SK-N-SH (cell line): ENCODE measurements at regions not wholly inside any gene's neighbourhood (a gene's known extent, or its start where the extent isn't known, plus 50 kb on each side); places are given as distances from the start of the nearest gene placed in this dataset.

ENCODE experiments used
- CTCF ChIA-PET: fragments of 300-600, 350-600 bp; formaldehyde crosslinking; extraction: SDS; loops from one replicate; lab custom pipeline; 2021; lab: Yijun Ruan, JAX
- POLR2A ChIA-PET: fragments of 350-600 bp; sonication (Branson Sonifier 250); formaldehyde crosslinking; extraction: SDS; loops from one replicate; lab custom pipeline; 2020; ENCODE audit warnings: antibody characterized with exemption, inconsistent platforms; lab: Yijun Ruan, JAX
- DNase-seq: peaks from one replicate; pipeline ENCODE4 v3.0.0; 2012
- H2AFZ ChIP-seq: fragments of 200-600 bp; sonication (generic); 2 replicates; pipeline ENCODE4 v1.8.1; 2016; ENCODE audit warnings: antibody characterized with exemption, mild to moderate bottlenecking, low read depth
- H3F3A ChIP-seq: fragments of 200-600 bp; sonication (generic); replicated peaks from 2 replicates; pipeline ENCODE3; 2016; ENCODE audit warnings: antibody characterized with exemption, mild to moderate bottlenecking; ENCODE audit not compliant: insufficient read depth
- H3K27ac ChIP-seq, 2 experiments: fragments of 200-500 bp in 1 of 2; fragments of 200-600 bp in 1 of 2; sonication (Bioruptor generic) in 1 of 2; sonication (generic), shearing (Covaris generic) in 1 of 2; 2 replicates each; pipeline versions ENCODE4 v1.5.1 to v1.6.1; 2014 to 2016; ENCODE audit warnings: low read depth in 2 of 2, inconsistent platforms in 1 of 2, low read length in 1 of 2, mild to moderate bottlenecking in 1 of 2, mixed read lengths in 1 of 2
- H3K27me3 ChIP-seq: fragments of 200-600 bp; sonication (generic), shearing (Covaris generic); 2 replicates; pipeline ENCODE4 v1.6.1; 2016; ENCODE audit warnings: mixed run types; ENCODE audit not compliant: insufficient read depth
- H3K36me3 ChIP-seq, 2 experiments: fragments of 200-500 bp in 1 of 2; fragments of 200-600 bp in 1 of 2; sonication (Bioruptor generic) in 1 of 2; sonication (generic) in 1 of 2; replicated peaks in 1 of 2; 2 replicates each; pipeline versions ENCODE3 to v1.5.1; 2014 to 2016; ENCODE audit warnings: low read length in 1 of 2, mild to moderate bottlenecking in 1 of 2; ENCODE audit not compliant: insufficient read depth in 2 of 2, control insufficient read depth in 1 of 2
- H3K4me1 ChIP-seq, 2 experiments: fragments of 200-500 bp in 1 of 2; fragments of 200-600 bp in 1 of 2; sonication (Bioruptor generic) in 1 of 2; sonication (generic), shearing (Covaris generic) in 1 of 2; 2 replicates each; pipeline versions ENCODE4 v1.5.1 to v1.6.1; 2014 to 2016; ENCODE audit warnings: low read depth in 1 of 2, low read length in 1 of 2, mixed run types in 1 of 2; ENCODE audit not compliant: insufficient read depth in 2 of 2, control insufficient read depth in 1 of 2
- H3K4me2 ChIP-seq: fragments of 200-600 bp; sonication (generic), shearing (Covaris generic); 2 replicates; pipeline ENCODE4 v1.6.1; 2017; ENCODE audit warnings: mixed run types
- H3K4me3 ChIP-seq, 2 experiments: fragments of 200-500 bp in 1 of 2; fragments of 200-600 bp in 1 of 2; sonication (Bioruptor generic) in 1 of 2; sonication (generic), shearing (Covaris generic) in 1 of 2; 2 replicates each; pipeline versions ENCODE4 v1.5.1 to v1.8.1; 2014 to 2016; ENCODE audit warnings: low read depth in 2 of 2, inconsistent platforms in 1 of 2, low read length in 1 of 2, mild to moderate bottlenecking in 1 of 2, mixed read lengths in 1 of 2, moderate library complexity in 1 of 2
- H3K79me2 ChIP-seq: fragments of 200-600 bp; sonication (generic); 2 replicates; pipeline ENCODE4 v1.8.1; 2017; ENCODE audit warnings: mild to moderate bottlenecking; ENCODE audit not compliant: insufficient read depth
- H3K9ac ChIP-seq: fragments of 200-600 bp; sonication (generic); 2 replicates; pipeline ENCODE4 v1.6.1; 2017; ENCODE audit warnings: mixed run types
- H3K9me2 ChIP-seq: fragments of 200-600 bp; sonication (generic); 2 replicates; pipeline ENCODE4 v1.6.1; 2017; ENCODE audit warnings: mixed run types
- H3K9me3 ChIP-seq: fragments of 200-600 bp; sonication (generic); 2 replicates; pipeline ENCODE4 v1.6.1; 2017; ENCODE audit warnings: mixed run types, mild to moderate bottlenecking, moderate library complexity
- H4K20me1 ChIP-seq: fragments of 200-600 bp; sonication (generic); 2 replicates; pipeline ENCODE4 v1.6.1; 2017; ENCODE audit warnings: mild to moderate bottlenecking, mixed run types; ENCODE audit not compliant: insufficient read depth
- CTCF ChIP-seq: fragments of 200-600 bp; sonication (generic); IDR thresholded peaks from 2 replicates; pipeline ENCODE4 v1.6.1; 2017; ENCODE audit warnings: antibody characterized with exemption, mild to moderate bottlenecking, moderate library complexity
- ELF1 ChIP-seq: IDR thresholded peaks from 2 replicates; pipeline ENCODE4 v1.4.0; 2012
- EZH2phosphoT487 ChIP-seq: fragments of 200-600 bp; sonication (generic); IDR thresholded peaks from 2 replicates; pipeline ENCODE4 v1.6.1; 2017; ENCODE audit warnings: low read depth, mixed run types, mild to moderate bottlenecking, antibody characterized with exemption, moderate library complexity, borderline replicate concordance
- JUND ChIP-seq: IDR thresholded peaks from 2 replicates; pipeline ENCODE4 v1.4.0; 2012
- MAX ChIP-seq: IDR thresholded peaks from 2 replicates; pipeline ENCODE4 v1.4.0; 2012; ENCODE audit warnings: low read depth
- MXI1 ChIP-seq: IDR thresholded peaks from 2 replicates; pipeline ENCODE4 v1.6.1; 2012; ENCODE audit warnings: mild to moderate bottlenecking, low read depth, low read length, improper control_type of control experiment
- NFIC ChIP-seq: IDR thresholded peaks from 2 replicates; pipeline ENCODE4 v1.4.0; 2012; ENCODE audit warnings: borderline replicate concordance
- NRF1 ChIP-seq: IDR thresholded peaks from 2 replicates; pipeline ENCODE4 v1.6.1; 2012; ENCODE audit warnings: low read depth, mild to moderate bottlenecking, low read length
- PBX3 ChIP-seq: IDR thresholded peaks from 2 replicates; pipeline ENCODE4; 2012
- POLR2AphosphoS5 ChIP-seq: IDR thresholded peaks from 2 replicates; pipeline ENCODE4 v1.6.1; 2012; ENCODE audit warnings: low read depth, low read length
- RCOR1 ChIP-seq: fragments of 150-350 bp; IDR thresholded peaks from 2 replicates; pipeline ENCODE4 v1.6.1; 2017; ENCODE audit warnings: antibody characterized with exemption, low read length
- RFX5 ChIP-seq: IDR thresholded peaks from 2 replicates; pipeline ENCODE4 v1.6.1; 2012; ENCODE audit warnings: mild to moderate bottlenecking, improper control_type of control experiment, low read length
- RXRA ChIP-seq: IDR thresholded peaks from 2 replicates; pipeline ENCODE4 v1.4.0; 2012; ENCODE audit warnings: low read depth, mild to moderate bottlenecking, borderline replicate concordance
- SMC3 ChIP-seq: IDR thresholded peaks from 2 replicates; pipeline ENCODE4 v1.6.1; 2012; ENCODE audit warnings: low read depth, low read length, improper control_type of control experiment
- TAF1 ChIP-seq: IDR thresholded peaks from 2 replicates; pipeline ENCODE4 v1.6.1; 2012; ENCODE audit warnings: low read depth, mild to moderate bottlenecking, low read length, moderate library complexity, borderline replicate concordance
- TCF12 ChIP-seq: IDR thresholded peaks from 2 replicates; pipeline ENCODE4 v1.4.0; 2012
- USF2 ChIP-seq: fragments of 150-350 bp; IDR thresholded peaks from 2 replicates; pipeline ENCODE4 v1.6.1; 2017; ENCODE audit warnings: antibody characterized with exemption, low read length, low read depth, borderline replicate concordance
- YY1 ChIP-seq: IDR thresholded peaks from 2 replicates; pipeline ENCODE4 v1.4.0; 2012; ENCODE audit warnings: low read depth, mild to moderate bottlenecking
- ZBTB33 ChIP-seq: IDR thresholded peaks from 2 replicates; pipeline ENCODE4 v1.4.0; 2012; ENCODE audit warnings: low read depth, borderline replicate concordance
- WGBS: methylation state at CpG from one replicate; pipeline ENCODE4 v1.1.6; 2017; ENCODE audit warnings: low lambda C conversion rate; 5-methylcytosine and 5-hydroxymethylcytosine counted together

GRCh38 chr7:69374044-69374425, 224.2 kb upstream of the AUTS2 start:
- H2AFZ ChIP-seq, result no peak overlapping the region
- H3K9me3 ChIP-seq, result no peaks in the 10 kb centered on the region
- H3F3A ChIP-seq, result peaks cover 5% of the 10 kb centered on the region
- peaks cover 0 to 13% of the 10 kb centered on the region in 2 experiments; a peak in 1 of 4 replicates for H3K4me1 ChIP-seq
- TF ChIP-seq NFIC (peak; percentile 13; the same call in 1 of the 2 replicates), USF2 (no peak), TAF1 (no peak), JUND (peak; percentile 11; the same call in 1 of the 2 replicates), ZBTB33 (no peak), RCOR1 (no peak), PBX3 (peak; percentile 59; the same call in 1 of the 2 replicates), NRF1 (no peak), SMC3 (no peak), RXRA (no peak), MXI1 (no peak), MAX (no peak), POLR2AphosphoS5 (no peak), CTCF (no peak), EZH2phosphoT487 (no peak), YY1 (no peak), ELF1 (no peak), RFX5 (no peak), TCF12 (peak; percentile 80)
- H3K27me3 ChIP-seq, result no peaks in the 10 kb centered on the region
- H4K20me1 ChIP-seq, result no peaks in the 10 kb centered on the region
- POLR2A ChIA-PET, result no interaction called here
- no peak overlapping the region for H3K4me3 ChIP-seq
- H3K9ac ChIP-seq, result no peak overlapping the region
- H3K79me2 ChIP-seq, result no peaks in the 10 kb centered on the region
- H3K36me3 ChIP-seq, result no peaks in the 10 kb centered on the region
- H3K27ac ChIP-seq, result peak overlapping the region in 1 of 2 experiments; percentile 51; a peak in 2 of 4 replicates
- H3K4me2 ChIP-seq, result peak overlapping the region; percentile 8
- CTCF ChIA-PET, result interaction anchor here (1.1 kb wide), 1 partner anchor 1755 kb away, joined by 3 read pairs; no protein-coding TSS in a partner anchor
- no peak for DNase-seq
- H3K9me2 ChIP-seq, result no peaks in the 10 kb centered on the region
- 23% methylated on average over 5 of the region's 5 CpGs for WGBS
